ENCODE measurements at regions not wholly inside any gene's neighbourhood (a gene's known extent, or its start where the extent isn't known, plus 50 kb on each side); places are given as distances from the start of the nearest gene placed in this dataset.

GRCh38 chr6:132115714-132116366 is 164.7 kb upstream of the CCN2 start:
- H3K18ac ChIP-seq (ENCODE audit: insufficient read length, low read depth, low read length), result no peak overlapping the region
- no peaks in the 10 kb centered on the region for H3K79me2 ChIP-seq (ENCODE audit: insufficient read depth, low read length)
- no peak overlapping the region for H2BK20ac ChIP-seq (ENCODE audit: low read depth, low read length, poor library complexity, severe bottlenecking)
- no peaks in the 10 kb centered on the region for H3K23me2 ChIP-seq (ENCODE audit: insufficient read length, low read depth, low read length, poor library complexity, severe bottlenecking)
- H3K36me3 Mint-ChIP-seq (ENCODE audit: insufficient read depth in 1 of 3, low read depth in 3 of 3), result no peaks in the 10 kb centered on the region; a peak in 1 of 7 replicates
- no peak overlapping the region for H2AK5ac ChIP-seq (ENCODE audit: insufficient read length, low read length)
- DNase-seq, result no peak
- peaks cover 1 to 3% of the 10 kb centered on the region in 2 experiments; a peak in 2 of 5 replicates for H3K9me3 Mint-ChIP-seq
- no peak overlapping the region for H3K14ac ChIP-seq (ENCODE audit: insufficient read depth, low read length)
- no peaks in the 10 kb centered on the region for H3K4me1 Mint-ChIP-seq
- no peak overlapping the region for H2AFZ ChIP-seq (ENCODE audit: low read length)
- no peak for TF ChIP-seq CTCF (conservative IDR thresholded peaks at IDR 0.05)
- no peak overlapping the region for H2BK12ac ChIP-seq (ENCODE audit: insufficient read length, low read depth, low read length)
- no peak overlapping the region for H2BK15ac ChIP-seq (ENCODE audit: low read depth, low read length)
- no peak overlapping the region for H3K56ac ChIP-seq (ENCODE audit: insufficient read length, low read depth, low read length)
- H3K27ac Mint-ChIP-seq, result no peak overlapping the region
- H3K27ac ChIP-seq (ENCODE audit: insufficient read length, low read depth, low read length), result no peak overlapping the region
- no peak overlapping the region for H3K4me3 Mint-ChIP-seq
- peaks cover 2% of the 10 kb centered on the region; the same call in 1 of the 2 replicates for H3K27me3 ChIP-seq (ENCODE audit: insufficient read depth, low read length)
- no peaks in the 10 kb centered on the region for H3K4me1 ChIP-seq (ENCODE audit: insufficient read depth, low read length)
- whole genome bisulfite sequencing (ENCODE audit: extremely low coverage, insufficient read length, low lambda C conversion rate), result no CpG with 5 or more reads among the region's 7 CpGs
- H3K27me3 Mint-ChIP-seq (ENCODE audit: low read depth), result peaks cover 2% of the 10 kb centered on the region; the same call in 1 of the 2 replicates
- H4K20me1 ChIP-seq (ENCODE audit: control insufficient read depth, insufficient read depth, insufficient read length), result no peaks in the 10 kb centered on the region
- H4K5ac ChIP-seq (ENCODE audit: insufficient read length, low read depth, low read length), result no peak overlapping the region
- H3K4ac ChIP-seq (ENCODE audit: low read depth, low read length), result no peak overlapping the region
- no peak overlapping the region for H3T11ph ChIP-seq (ENCODE audit: low read length)
- H3K9ac ChIP-seq (ENCODE audit: extremely low read depth, insufficient read length, low read length), result no peak overlapping the region
- H3K9me3 ChIP-seq (ENCODE audit: control insufficient read depth, low read depth, low read length), result no peaks in the 10 kb centered on the region
- H4K8ac ChIP-seq (replicated peaks; ENCODE audit: insufficient read length, low read depth, low read length), result no peak overlapping the region
- H2BK120ac ChIP-seq (ENCODE audit: low read depth, low read length, poor library complexity, severe bottlenecking), result no peak overlapping the region
- no peak overlapping the region for H2BK5ac ChIP-seq (ENCODE audit: insufficient read length, low read length)
- H3K79me1 ChIP-seq (ENCODE audit: insufficient read depth, low read depth, low read length, poor library complexity, severe bottlenecking), result no peaks in the 10 kb centered on the region
- H4K91ac ChIP-seq (ENCODE audit: insufficient read length, low read depth, low read length), result no peak overlapping the region
- no peak overlapping the region for H3K4me2 ChIP-seq (ENCODE audit: insufficient read depth, insufficient read length, low read length)
- no peak overlapping the region for H3K23ac ChIP-seq (ENCODE audit: insufficient read length, low read depth, low read length)
